Lower lobe of right lung (tissue), 2 donors: ENCODE measurements at regions not wholly inside any gene's neighbourhood (a gene's known extent, or its start where the extent isn't known, plus 50 kb on each side); places are given as distances from the start of the nearest gene placed in this dataset.
"Not testable (repeated sequence)": the region's sequence is repeated elsewhere in the genome, so short reads cannot be mapped to it uniquely, and the experiment has no call there.

ENCODE experiments used
- ATAC-seq, 2 donors: fragments of 200-7000 bp; cut with Tn5 transposase; one replicate each; pipeline ENCODE4 v1.9.1; 2020 to 2022; ENCODE audit warnings: mild to moderate bottlenecking in 2 of 2, moderate library complexity in 2 of 2
- DNase-seq: peaks from one replicate; pipeline ENCODE4 v3.0.0-alpha.2; 2020
- H3K27ac ChIP-seq: fragments of 200-600 bp; one replicate; pipeline ENCODE4 v1.8.0; 2022
- H3K27me3 ChIP-seq: fragments of 200-600 bp; one replicate; pipeline ENCODE4 v1.8.0; 2022; ENCODE audit warnings: low read depth
- H3K36me3 ChIP-seq: fragments of 200-600 bp; one replicate; pipeline ENCODE4 v1.8.0; 2022; ENCODE audit warnings: mild to moderate bottlenecking
- H3K4me1 ChIP-seq: fragments of 200-600 bp; one replicate; pipeline ENCODE4 v1.8.0; 2022
- H3K4me3 ChIP-seq: fragments of 200-600 bp; one replicate; pipeline ENCODE4 v1.8.0; 2022; ENCODE audit warnings: mild to moderate bottlenecking
- H3K9me3 ChIP-seq: fragments of 200-600 bp; one replicate; pipeline ENCODE4 v1.8.0; 2022
- CTCF ChIP-seq: fragments of 200-600 bp; IDR thresholded peaks from one replicate; pipeline ENCODE4 v1.8.0; 2022; ENCODE audit warnings: antibody characterized with exemption, mild to moderate bottlenecking
- intact Hi-C: fragments of 100-400 bp; cut with DNase I; formaldehyde crosslinking; loops from one replicate; pipeline ENCODE4 v1.11.0; 2022
- donor health status: DM: no; HTN: yes; CAD: no; lungs with severe emphysema.

GRCh38 chr5:63408984-63409383 lies 553.3 kb downstream of the HTR1A start:
- Histone ChIP-seq H3K27ac (no peak overlapping the region), H3K9me3 (no peaks in the 10 kb centered on the region), H3K4me3 (no peak overlapping the region), H3K4me1 (no peaks in the 10 kb centered on the region), H3K27me3 (no peaks in the 10 kb centered on the region), H3K36me3 (no peaks in the 10 kb centered on the region)
- no peak for ATAC-seq
- DNase-seq, result no peak
- TF ChIP-seq CTCF, result no peak
- intact Hi-C loops, result no loop called here

- peak; percentile 70 for TF ChIP-seq CTCF
- ATAC-seq (peak; percentile 72 to 92), DNase-seq (peak; percentile 56)
- H3K4me3 ChIP-seq, result no peak overlapping the region
- H3K9me3 ChIP-seq, result no peaks in the 10 kb centered on the region
- intact Hi-C loops, result no loop called here
- H3K27ac ChIP-seq, result no peak overlapping the region
- H3K4me1 ChIP-seq, result no peaks in the 10 kb centered on the region
- no peaks in the 10 kb centered on the region for H3K36me3 ChIP-seq
- no peaks in the 10 kb centered on the region for H3K27me3 ChIP-seq
Measured at GRCh38 chr5:63401436-63402046, 560.7 kb downstream of the HTR1A start.

DNA sequence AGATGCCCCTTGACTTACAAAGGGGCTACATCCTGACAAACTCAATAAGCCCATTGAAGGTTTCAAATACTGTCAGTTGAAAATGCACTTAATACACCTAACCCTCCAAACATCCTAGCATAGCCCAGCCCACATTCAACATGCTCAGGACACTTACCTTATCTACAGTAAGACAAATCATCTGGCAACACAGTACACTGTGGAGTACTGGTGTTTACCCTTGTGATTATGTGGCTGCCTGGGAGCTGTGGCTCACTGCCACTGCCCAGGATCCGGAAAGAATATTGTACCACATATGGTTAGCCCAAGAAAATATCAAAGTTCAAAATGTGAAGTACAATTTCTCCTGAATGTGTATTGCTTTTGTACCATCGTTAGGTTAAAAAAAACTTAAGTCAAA lies 562.2 kb downstream of the HTR1A start:
- Histone ChIP-seq H3K36me3 (no peaks in the 10 kb centered on the region), H3K4me1 (no peaks in the 10 kb centered on the region), H3K27ac (no peak overlapping the region), H3K9me3 (no peaks in the 10 kb centered on the region), H3K4me3 (no peak overlapping the region), H3K27me3 (no peaks in the 10 kb centered on the region)
- ATAC-seq, result peak; percentile 80 to 88
- no peak for DNase-seq
- no peak for TF ChIP-seq CTCF
- intact Hi-C loops, result no loop called here

DNA sequence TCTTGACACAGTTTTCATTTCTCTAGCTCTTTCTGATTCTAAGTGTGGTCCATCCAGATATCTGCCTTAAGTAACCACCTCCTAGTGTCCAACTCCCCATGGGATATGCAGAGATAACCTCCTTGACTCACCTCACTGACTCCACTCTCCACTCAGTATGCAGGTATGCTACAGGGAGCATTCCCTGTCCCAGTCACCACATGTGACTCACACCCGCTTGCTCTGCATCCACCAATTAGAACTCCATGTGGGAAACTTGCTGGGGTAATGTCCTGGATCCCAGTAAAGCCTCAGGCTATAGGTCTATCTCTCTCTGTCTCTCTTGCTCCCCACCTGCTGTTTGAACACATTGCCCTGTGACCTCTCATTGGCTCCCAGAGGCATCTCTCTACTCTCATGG lies 563.9 kb downstream of the HTR1A start:
- H3K4me1 ChIP-seq, result no peaks in the 10 kb centered on the region
- H3K27ac ChIP-seq, result no peak overlapping the region
- no peaks in the 10 kb centered on the region for H3K27me3 ChIP-seq
- no peak for TF ChIP-seq CTCF
- DNase-seq (no peak), ATAC-seq (peak in 1 of 2 donors; percentile 15)
- H3K4me3 ChIP-seq, result no peak overlapping the region
- H3K9me3 ChIP-seq, result no peaks in the 10 kb centered on the region
- intact Hi-C loops, result no loop called here
- H3K36me3 ChIP-seq, result no peaks in the 10 kb centered on the region

GRCh38 chr5:63388188-63388587 lies 574.1 kb downstream of the HTR1A start:
- H3K36me3 ChIP-seq, H3K4me3 ChIP-seq, DNase-seq, H3K4me1 ChIP-seq, H3K9me3 ChIP-seq, H3K27me3 ChIP-seq, H3K27ac ChIP-seq, intact Hi-C loops, ATAC-seq: not testable (repeated sequence)

- TF ChIP-seq CTCF, result no peak
- no peak for DNase-seq
- H3K36me3 ChIP-seq, result no peaks in the 10 kb centered on the region
- no peak overlapping the region for H3K27ac ChIP-seq
- no peak overlapping the region for H3K4me3 ChIP-seq
- intact Hi-C loops, result no loop called here
- no peaks in the 10 kb centered on the region for H3K27me3 ChIP-seq
- no peak for ATAC-seq
- H3K4me1 ChIP-seq, result no peaks in the 10 kb centered on the region
- H3K9me3 ChIP-seq, result no peaks in the 10 kb centered on the region
Measured at GRCh38 chr5:63375851-63376250, 586.4 kb downstream of the HTR1A start.
